PC-9 (cell line): ENCODE measurements at regions not wholly inside any gene's neighbourhood (a gene's known extent, or its start where the extent isn't known, plus 50 kb on each side); places are given as distances from the start of the nearest gene placed in this dataset.

Source experiments
- BruUV-seq: library from RNA; stranded (reverse); fragments of 400-500 nt; replicated peaks from 2 replicates; lab custom pipeline; 2021; lab: Mats Ljungman, UMichigan
- CTCF ChIA-PET: fragments of 300-600 bp; sonication (Branson Sonifier 250); formaldehyde crosslinking; loops from one replicate; lab custom pipeline; 2022; ENCODE audit warnings: antibody characterized with exemption; lab: Charles Lee
- POLR2A ChIA-PET: fragments of 300-600 bp; sonication (Branson Sonifier 250); formaldehyde crosslinking; loops from one replicate; lab custom pipeline; 2022; ENCODE audit warnings: antibody characterized with exemption; ENCODE audit not compliant: unreplicated experiment; lab: Charles Lee
- DNase-seq, 2 experiments: peaks; one replicate each; pipeline versions ENCODE4 v3.0.0 to v3.0.0-alpha.2; 2015 to 2022; ENCODE audit warnings: mixed read lengths in 1 of 2
- H2AFZ ChIP-seq: fragments of 200-600 bp; sonication (generic); 2 replicates; pipeline ENCODE4 v1.8.1; 2017; ENCODE audit warnings: antibody characterized with exemption
- H3F3A ChIP-seq: fragments of 200-600 bp; sonication (generic); 2 replicates; pipeline ENCODE4 v1.8.1; 2017; ENCODE audit warnings: antibody characterized with exemption, mild to moderate bottlenecking, low read depth; ENCODE audit not compliant: insufficient read depth
- H3K27ac ChIP-seq: fragments of 200-600 bp; sonication (generic); 2 replicates; pipeline ENCODE4 v1.6.1; 2016; ENCODE audit warnings: mixed run types
- H3K27me3 ChIP-seq: fragments of 200-600 bp; sonication (generic); 2 replicates; pipeline ENCODE4 v1.6.1; 2016; ENCODE audit warnings: low read depth, mixed run types; ENCODE audit not compliant: insufficient read depth
- H3K36me3 ChIP-seq: fragments of 200-600 bp; sonication (generic); 2 replicates; pipeline ENCODE4 v1.6.1; 2016; ENCODE audit warnings: low read depth, mixed run types
- H3K4me1 ChIP-seq: fragments of 200-600 bp; sonication (generic); replicated peaks from 2 replicates; pipeline ENCODE4 v1.6.1; 2016; ENCODE audit warnings: mixed run types; ENCODE audit not compliant: insufficient read depth
- H3K4me2 ChIP-seq: fragments of 200-600 bp; sonication (generic); 2 replicates; pipeline ENCODE4 v1.6.1; 2017; ENCODE audit warnings: mixed run types
- H3K4me3 ChIP-seq: fragments of 200-600 bp; sonication (generic); 2 replicates; pipeline ENCODE4 v1.6.1; 2016; ENCODE audit warnings: mixed run types
- H3K79me2 ChIP-seq: fragments of 200-600 bp; sonication (generic); 2 replicates; pipeline ENCODE4 v1.6.1; 2017; ENCODE audit warnings: low read depth, mixed run types
- H3K9me2 ChIP-seq: fragments of 200-600 bp; sonication (generic); 2 replicates; pipeline ENCODE4 v1.8.1; 2017; ENCODE audit warnings: mild to moderate bottlenecking; ENCODE audit not compliant: insufficient read depth
- H3K9me3 ChIP-seq: fragments of 200-600 bp; sonication (generic); 2 replicates; pipeline ENCODE4 v1.8.1; 2016; ENCODE audit warnings: low read depth; ENCODE audit not compliant: insufficient read depth
- H4K20me1 ChIP-seq: fragments of 200-600 bp; sonication (generic); 2 replicates; pipeline ENCODE4 v1.8.1; 2017; ENCODE audit not compliant: insufficient read depth
- CTCF ChIP-seq: fragments of 200-600 bp; sonication (generic); conservative IDR thresholded peaks from 2 replicates; pipeline ENCODE4 v1.6.1; 2017; ENCODE audit warnings: mixed run types, antibody characterized with exemption, mild to moderate bottlenecking, moderate library complexity
- EZH2 ChIP-seq: fragments of 200-600 bp; sonication (generic); IDR thresholded peaks from 2 replicates; pipeline ENCODE4 v1.8.0; 2017; ENCODE audit warnings: antibody characterized with exemption, low read depth
- intact Hi-C: fragments of 100-400 bp; cut with micrococcal nuclease; formaldehyde crosslinking; loops from one replicate; pipeline ENCODE4 v1.10.0; 2022; ENCODE audit not compliant: unreplicated experiment

- Histone ChIP-seq H3K4me2 (no peak overlapping the region), H3K4me3 (no peak overlapping the region), H4K20me1 (no peaks in the 10 kb centered on the region), H3K36me3 (no peaks in the 10 kb centered on the region), H3K4me1 (peaks cover 11% of the 10 kb centered on the region), H3K27me3 (no peaks in the 10 kb centered on the region), H3K9me2 (no peaks in the 10 kb centered on the region), H3K79me2 (no peaks in the 10 kb centered on the region), H3F3A (peaks cover 6% of the 10 kb centered on the region), H3K27ac (no peak overlapping the region), H3K9me3 (0 out of 2 replicates have a peak, but pooled peaks cover 4% of the 10 kb centered on the region), H2AFZ (no peak overlapping the region)
- ChIA-PET CTCF (interaction anchor here (0.6 kb wide), 2 partner anchors 34 to 112 kb away, joined by 3 to 14 read pairs; no protein-coding TSS in a partner anchor), POLR2A (no interaction called here)
- intact Hi-C loops, result no loop called here
- DNase-seq, result no peak
- BruUV-seq, result no TSS peak
- no peak for TF ChIP-seq CTCF
- TF ChIP-seq EZH2, result no peak
Measured at GRCh38 chr2:134780972-134781371, 57.4 kb upstream of the ACMSD start.

GRCh38 chr2:134782107-134782506 is 56.3 kb upstream of the ACMSD start:
- CTCF ChIA-PET, result interaction anchor here (0.6 to 1.3 kb wide), 2 partner anchors 36 to 116 kb away, joined by 3 to 9 read pairs; no protein-coding TSS in a partner anchor
- no peak for DNase-seq
- Histone ChIP-seq H4K20me1 (no peaks in the 10 kb centered on the region), H3K27ac (no peak overlapping the region), H3F3A (no peaks in the 10 kb centered on the region), H3K79me2 (no peaks in the 10 kb centered on the region), H3K27me3 (no peaks in the 10 kb centered on the region), H3K4me1 (0 out of 2 replicates have a peak, but pooled peaks cover under 1% of the 10 kb centered on the region), H3K9me3 (no peaks in the 10 kb centered on the region), H3K4me2 (no peak overlapping the region), H3K9me2 (no peaks in the 10 kb centered on the region), H3K36me3 (no peaks in the 10 kb centered on the region), H2AFZ (no peak overlapping the region), H3K4me3 (no peak overlapping the region)
- intact Hi-C loops, result loop anchor here (2.0 kb wide), 2 partner anchors 109 to 117 kb away; no protein-coding TSS in a partner anchor
- TF ChIP-seq CTCF (no peak), EZH2 (no peak)
- no TSS peak for BruUV-seq
- POLR2A ChIA-PET, result no interaction called here

GRCh38 chr2:134782792-134783191 is 55.6 kb upstream of the ACMSD start:
- Histone ChIP-seq H3K27ac (no peak overlapping the region), H3F3A (no peaks in the 10 kb centered on the region), H3K4me1 (no peaks in the 10 kb centered on the region), H4K20me1 (no peaks in the 10 kb centered on the region), H3K4me2 (no peak overlapping the region), H3K9me2 (no peaks in the 10 kb centered on the region), H3K9me3 (no peaks in the 10 kb centered on the region), H3K27me3 (no peaks in the 10 kb centered on the region), H2AFZ (no peak overlapping the region), H3K79me2 (no peaks in the 10 kb centered on the region), H3K4me3 (no peak overlapping the region), H3K36me3 (no peaks in the 10 kb centered on the region)
- TF ChIP-seq EZH2, result no peak
- peak; percentile 79 for TF ChIP-seq CTCF
- ChIA-PET POLR2A (interaction anchor here (0.7 kb wide), 1 partner anchor 594 kb away, joined by 3 read pairs; no protein-coding TSS in a partner anchor), CTCF (interaction anchor here (0.6 to 1.3 kb wide), 3 partner anchors 16 to 115 kb away, joined by 3 to 9 read pairs (median 4); no protein-coding TSS in a partner anchor)
- no TSS peak for BruUV-seq
- intact Hi-C loops, result loop anchor here (2.0 kb wide), 2 partner anchors 108 to 116 kb away; no protein-coding TSS in a partner anchor
- DNase-seq, result peak; percentile 13 to 43
